ENCODE measurements at regions not wholly inside any gene's neighbourhood (a gene's known extent, or its start where the extent isn't known, plus 50 kb on each side); places are given as distances from the start of the nearest gene placed in this dataset.

- Histone ChIP-seq H2AFZ (ENCODE audit: control insufficient read depth, low read depth, low read length) (no peak overlapping the region), H3K27ac (ENCODE audit: control insufficient read depth, insufficient read depth) (no peak overlapping the region), H3K4me1 (ENCODE audit: control insufficient read depth, insufficient read depth, low read length) (peaks cover 4% of the 10 kb centered on the region; the same call in 1 of the 2 replicates), H3K79me2 (ENCODE audit: control insufficient read depth, insufficient read depth, low read length) (no peaks in the 10 kb centered on the region), H3K4me3 (no peak overlapping the region), H3K9ac (ENCODE audit: control insufficient read depth, insufficient read depth, low read length) (no peak overlapping the region), H3K36me3 (ENCODE audit: control insufficient read depth in 2 of 2, insufficient read depth in 2 of 2, low read length in 1 of 2) (no peaks in the 10 kb centered on the region), H3K4me2 (ENCODE audit: control insufficient read depth, insufficient read depth) (no peak overlapping the region), H3K9me3 (replicated peaks; ENCODE audit: control insufficient read depth, insufficient read depth, low read length) (no peaks in the 10 kb centered on the region; the same call in 2 of the 3 replicates), H3K27me3 (replicated peaks in 1 of 2; ENCODE audit: control insufficient read depth in 2 of 2, insufficient read depth in 2 of 2, low read length in 1 of 2) (no peaks in the 10 kb centered on the region), H4K20me1 (ENCODE audit: control insufficient read depth, insufficient read depth) (no peaks in the 10 kb centered on the region)
- 44% methylated on average over 11 of the region's 11 CpGs for WGBS (ENCODE audit: insufficient coverage, insufficient replicate concordance, low lambda C conversion rate, missing lambda C conversion rate)
- SMC1A ChIA-PET (ENCODE audit: uncharacterized antibody, unreplicated experiment), result no interaction called here
- intact Hi-C loops (cut with micrococcal nuclease; ENCODE audit: unreplicated experiment) (no loop called here), in situ Hi-C loops (cut with MboI) (no loop called here)
- POLR2A ChIA-PET, result no interaction called here
- DNase-seq (ENCODE audit: low read depth, low spot score), result no peak
- RAD21 ChIA-PET (ENCODE audit: unreplicated experiment), result no interaction called here
- no peak for TF ChIP-seq SMAD5 (IDR thresholded peaks at IDR 0.05; ENCODE audit: low read depth)
- TF ChIP-seq NFXL1 (IDR thresholded peaks at IDR 0.05; ENCODE audit: borderline replicate concordance), result no peak
- TF ChIP-seq, protein P1, sequence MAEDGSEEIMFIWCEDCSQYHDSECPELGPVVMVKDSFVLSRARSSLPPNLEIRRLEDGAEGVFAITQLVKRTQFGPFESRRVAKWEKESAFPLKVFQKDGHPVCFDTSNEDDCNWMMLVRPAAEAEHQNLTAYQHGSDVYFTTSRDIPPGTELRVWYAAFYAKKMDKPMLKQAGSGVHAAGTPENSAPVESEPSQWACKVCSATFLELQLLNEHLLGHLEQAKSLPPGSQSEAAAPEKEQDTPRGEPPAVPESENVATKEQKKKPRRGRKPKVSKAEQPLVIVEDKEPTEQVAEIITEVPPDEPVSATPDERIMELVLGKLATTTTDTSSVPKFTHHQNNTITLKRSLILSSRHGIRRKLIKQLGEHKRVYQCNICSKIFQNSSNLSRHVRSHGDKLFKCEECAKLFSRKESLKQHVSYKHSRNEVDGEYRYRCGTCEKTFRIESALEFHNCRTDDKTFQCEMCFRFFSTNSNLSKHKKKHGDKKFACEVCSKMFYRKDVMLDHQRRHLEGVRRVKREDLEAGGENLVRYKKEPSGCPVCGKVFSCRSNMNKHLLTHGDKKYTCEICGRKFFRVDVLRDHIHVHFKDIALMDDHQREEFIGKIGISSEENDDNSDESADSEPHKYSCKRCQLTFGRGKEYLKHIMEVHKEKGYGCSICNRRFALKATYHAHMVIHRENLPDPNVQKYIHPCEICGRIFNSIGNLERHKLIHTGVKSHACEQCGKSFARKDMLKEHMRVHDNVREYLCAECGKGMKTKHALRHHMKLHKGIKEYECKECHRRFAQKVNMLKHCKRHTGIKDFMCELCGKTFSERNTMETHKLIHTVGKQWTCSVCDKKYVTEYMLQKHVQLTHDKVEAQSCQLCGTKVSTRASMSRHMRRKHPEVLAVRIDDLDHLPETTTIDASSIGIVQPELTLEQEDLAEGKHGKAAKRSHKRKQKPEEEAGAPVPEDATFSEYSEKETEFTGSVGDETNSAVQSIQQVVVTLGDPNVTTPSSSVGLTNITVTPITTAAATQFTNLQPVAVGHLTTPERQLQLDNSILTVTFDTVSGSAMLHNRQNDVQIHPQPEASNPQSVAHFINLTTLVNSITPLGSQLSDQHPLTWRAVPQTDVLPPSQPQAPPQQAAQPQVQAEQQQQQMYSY (CRISPR knock-in tag; IDR thresholded peaks at IDR 0.05), result no peak
- no peak for TF ChIP-seq IKZF2 (IDR thresholded peaks at IDR 0.05)
- no peak for TF ChIP-seq JUNB (IDR thresholded peaks at IDR 0.05)
- TF ChIP-seq, protein P2, sequence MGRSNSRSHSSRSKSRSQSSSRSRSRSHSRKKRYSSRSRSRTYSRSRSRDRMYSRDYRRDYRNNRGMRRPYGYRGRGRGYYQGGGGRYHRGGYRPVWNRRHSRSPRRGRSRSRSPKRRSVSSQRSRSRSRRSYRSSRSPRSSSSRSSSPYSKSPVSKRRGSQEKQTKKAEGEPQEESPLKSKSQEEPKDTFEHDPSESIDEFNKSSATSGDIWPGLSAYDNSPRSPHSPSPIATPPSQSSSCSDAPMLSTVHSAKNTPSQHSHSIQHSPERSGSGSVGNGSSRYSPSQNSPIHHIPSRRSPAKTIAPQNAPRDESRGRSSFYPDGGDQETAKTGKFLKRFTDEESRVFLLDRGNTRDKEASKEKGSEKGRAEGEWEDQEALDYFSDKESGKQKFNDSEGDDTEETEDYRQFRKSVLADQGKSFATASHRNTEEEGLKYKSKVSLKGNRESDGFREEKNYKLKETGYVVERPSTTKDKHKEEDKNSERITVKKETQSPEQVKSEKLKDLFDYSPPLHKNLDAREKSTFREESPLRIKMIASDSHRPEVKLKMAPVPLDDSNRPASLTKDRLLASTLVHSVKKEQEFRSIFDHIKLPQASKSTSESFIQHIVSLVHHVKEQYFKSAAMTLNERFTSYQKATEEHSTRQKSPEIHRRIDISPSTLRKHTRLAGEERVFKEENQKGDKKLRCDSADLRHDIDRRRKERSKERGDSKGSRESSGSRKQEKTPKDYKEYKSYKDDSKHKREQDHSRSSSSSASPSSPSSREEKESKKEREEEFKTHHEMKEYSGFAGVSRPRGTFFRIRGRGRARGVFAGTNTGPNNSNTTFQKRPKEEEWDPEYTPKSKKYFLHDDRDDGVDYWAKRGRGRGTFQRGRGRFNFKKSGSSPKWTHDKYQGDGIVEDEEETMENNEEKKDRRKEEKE (IDR thresholded peaks at IDR 0.05), result no peak
- no peak for TF ChIP-seq SMC3 (IDR thresholded peaks at IDR 0.05; ENCODE audit: borderline replicate concordance, low read length)
- TF ChIP-seq CHD1 (IDR thresholded peaks at IDR 0.05; ENCODE audit: low read depth, low read length), result no peak
- TF ChIP-seq SMARCA5 (IDR thresholded peaks at IDR 0.05), result no peak
- TF ChIP-seq, protein P3, sequence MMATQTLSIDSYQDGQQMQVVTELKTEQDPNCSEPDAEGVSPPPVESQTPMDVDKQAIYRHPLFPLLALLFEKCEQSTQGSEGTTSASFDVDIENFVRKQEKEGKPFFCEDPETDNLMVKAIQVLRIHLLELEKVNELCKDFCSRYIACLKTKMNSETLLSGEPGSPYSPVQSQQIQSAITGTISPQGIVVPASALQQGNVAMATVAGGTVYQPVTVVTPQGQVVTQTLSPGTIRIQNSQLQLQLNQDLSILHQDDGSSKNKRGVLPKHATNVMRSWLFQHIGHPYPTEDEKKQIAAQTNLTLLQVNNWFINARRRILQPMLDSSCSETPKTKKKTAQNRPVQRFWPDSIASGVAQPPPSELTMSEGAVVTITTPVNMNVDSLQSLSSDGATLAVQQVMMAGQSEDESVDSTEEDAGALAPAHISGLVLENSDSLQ (IDR thresholded peaks at IDR 0.05), result no peak
- TF ChIP-seq, protein P4, sequence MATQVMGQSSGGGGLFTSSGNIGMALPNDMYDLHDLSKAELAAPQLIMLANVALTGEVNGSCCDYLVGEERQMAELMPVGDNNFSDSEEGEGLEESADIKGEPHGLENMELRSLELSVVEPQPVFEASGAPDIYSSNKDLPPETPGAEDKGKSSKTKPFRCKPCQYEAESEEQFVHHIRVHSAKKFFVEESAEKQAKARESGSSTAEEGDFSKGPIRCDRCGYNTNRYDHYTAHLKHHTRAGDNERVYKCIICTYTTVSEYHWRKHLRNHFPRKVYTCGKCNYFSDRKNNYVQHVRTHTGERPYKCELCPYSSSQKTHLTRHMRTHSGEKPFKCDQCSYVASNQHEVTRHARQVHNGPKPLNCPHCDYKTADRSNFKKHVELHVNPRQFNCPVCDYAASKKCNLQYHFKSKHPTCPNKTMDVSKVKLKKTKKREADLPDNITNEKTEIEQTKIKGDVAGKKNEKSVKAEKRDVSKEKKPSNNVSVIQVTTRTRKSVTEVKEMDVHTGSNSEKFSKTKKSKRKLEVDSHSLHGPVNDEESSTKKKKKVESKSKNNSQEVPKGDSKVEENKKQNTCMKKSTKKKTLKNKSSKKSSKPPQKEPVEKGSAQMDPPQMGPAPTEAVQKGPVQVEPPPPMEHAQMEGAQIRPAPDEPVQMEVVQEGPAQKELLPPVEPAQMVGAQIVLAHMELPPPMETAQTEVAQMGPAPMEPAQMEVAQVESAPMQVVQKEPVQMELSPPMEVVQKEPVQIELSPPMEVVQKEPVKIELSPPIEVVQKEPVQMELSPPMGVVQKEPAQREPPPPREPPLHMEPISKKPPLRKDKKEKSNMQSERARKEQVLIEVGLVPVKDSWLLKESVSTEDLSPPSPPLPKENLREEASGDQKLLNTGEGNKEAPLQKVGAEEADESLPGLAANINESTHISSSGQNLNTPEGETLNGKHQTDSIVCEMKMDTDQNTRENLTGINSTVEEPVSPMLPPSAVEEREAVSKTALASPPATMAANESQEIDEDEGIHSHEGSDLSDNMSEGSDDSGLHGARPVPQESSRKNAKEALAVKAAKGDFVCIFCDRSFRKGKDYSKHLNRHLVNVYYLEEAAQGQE (IDR thresholded peaks at IDR 0.05; ENCODE audit: low read depth, low read length), result no peak
- TF ChIP-seq WRNIP1 (IDR thresholded peaks at IDR 0.05; ENCODE audit: borderline replicate concordance, low read depth, low read length), result no peak
- no peak for FAIRE-seq
- no peak for ATAC-seq
- no TSS peak for BruUV-seq (replicated peaks)
- CTCF ChIA-PET, result no interaction called here
These were observed 370.0 kb upstream of the CNR1 start for GRCh38 chr6:88536071-88536625.
